C4-2B (cell line): ENCODE measurements at regions not wholly inside any gene's neighbourhood (a gene's known extent, or its start where the extent isn't known, plus 50 kb on each side); places are given as distances from the start of the nearest gene placed in this dataset.
"Not testable (repeated sequence)": the region's sequence is repeated elsewhere in the genome, so short reads cannot be mapped to it uniquely, and the experiment has no call there.

Experiments used
- CTCF ChIP-seq: fragments of 450-650 bp; conservative IDR thresholded peaks from 2 replicates; pipeline ENCODE4 v1.5.1; 2017; ENCODE audit warnings: mild to moderate bottlenecking
- ZFX ChIP-seq: fragments of 450-650 bp; IDR thresholded peaks from 2 replicates; pipeline ENCODE4 v1.6.1; 2017

- not testable (repeated sequence) for TF ChIP-seq CTCF, ZFX
Measured at GRCh38 chr16:18190179-18190578, 146.4 kb downstream of the NPIPA8 start.
